ENCODE measurements at regions not wholly inside any gene's neighbourhood (a gene's known extent, or its start where the extent isn't known, plus 50 kb on each side); places are given as distances from the start of the nearest gene placed in this dataset.

GRCh38 chr3:191066669-191067068, 132.4 kb upstream of the OSTN start:
- TF ChIP-seq CTCF (conservative IDR thresholded peaks at IDR 0.05; ENCODE audit: low read depth, low read length): no peak
- no peak for TF ChIP-seq RAD21 (IDR thresholded peaks at IDR 0.05; ENCODE audit: low read length)
- TF ChIP-seq RCOR1 (IDR thresholded peaks at IDR 0.05; ENCODE audit: insufficient replicate concordance, low read length): no peak
- TF ChIP-seq POLR2A (IDR thresholded peaks at IDR 0.05; ENCODE audit: low read depth, low read length): no peak

Data from IMR-90 (cell line).